OCI-LY7 (cell line): ENCODE measurements at regions not wholly inside any gene's neighbourhood (a gene's known extent, or its start where the extent isn't known, plus 50 kb on each side); places are given as distances from the start of the nearest gene placed in this dataset.

Experiments used
- BruUV-seq: library from RNA; stranded (reverse); fragments of 400-500 nt; replicated peaks from 2 replicates; lab custom pipeline; 2021; lab: Mats Ljungman, UMichigan
- CTCF ChIA-PET: fragments of 300-600 bp; sonication (Branson Sonifier 250); formaldehyde crosslinking; loops from one replicate; lab custom pipeline; 2022; ENCODE audit warnings: antibody characterized with exemption; ENCODE audit not compliant: unreplicated experiment; lab: Charles Lee
- POLR2A ChIA-PET: fragments of 300-600 bp; sonication (Branson Sonifier 250); formaldehyde crosslinking; loops from one replicate; lab custom pipeline; 2022; ENCODE audit warnings: antibody characterized with exemption; lab: Charles Lee
- DNase-seq: peaks from one replicate; pipeline ENCODE4 v3.0.0-alpha.2; 2015; ENCODE audit warnings: low spot score
- H2AFZ ChIP-seq: fragments of 200-600 bp; sonication (generic), shearing (Covaris generic); 2 replicates; pipeline ENCODE4 v1.6.1; 2014; ENCODE audit warnings: mild to moderate bottlenecking, antibody characterized with exemption, low read length, moderate library complexity
- H3K27ac ChIP-seq: fragments of 200-600 bp; sonication (generic); 2 replicates; pipeline ENCODE4 v1.5.1; 2014; ENCODE audit warnings: mixed run types, low read depth, mild to moderate bottlenecking, moderate library complexity, low read length, inconsistent platforms; ENCODE audit not compliant: poor library complexity, severe bottlenecking
- H3K36me3 ChIP-seq: fragments of 200-600 bp; sonication (generic); 2 replicates; pipeline ENCODE4 v1.6.1; 2014; ENCODE audit warnings: mild to moderate bottlenecking, antibody characterized with exemption, low read length, moderate library complexity, mixed read lengths; ENCODE audit not compliant: insufficient read depth
- H3K4me1 ChIP-seq: fragments of 200-600 bp; sonication (generic); 2 replicates; pipeline ENCODE4 v1.5.1; 2014; ENCODE audit warnings: mild to moderate bottlenecking, low read length; ENCODE audit not compliant: insufficient read depth, poor library complexity, severe bottlenecking
- H3K4me2 ChIP-seq: fragments of 200-600 bp; sonication (generic); 2 replicates; pipeline ENCODE4 v1.6.1; 2014; ENCODE audit warnings: mild to moderate bottlenecking, low read length
- H3K4me3 ChIP-seq: fragments of 200-600 bp; sonication (generic); 2 replicates; pipeline ENCODE4 v1.5.1; 2014; ENCODE audit warnings: mild to moderate bottlenecking, low read depth, low read length; ENCODE audit not compliant: poor library complexity, severe bottlenecking
- H3K79me2 ChIP-seq: fragments of 200-600 bp; sonication (generic); 2 replicates; pipeline ENCODE4 v1.6.1; 2016; ENCODE audit warnings: low read depth, mild to moderate bottlenecking, low read length, moderate library complexity, mixed read lengths; ENCODE audit not compliant: insufficient read depth
- H3K9me2 ChIP-seq: fragments of 200-600 bp; sonication (generic); 2 replicates; pipeline ENCODE4 v1.6.1; 2016; ENCODE audit warnings: mild to moderate bottlenecking, low read length, mixed read lengths; ENCODE audit not compliant: insufficient read depth
- H3K9me3 ChIP-seq: fragments of 200-600 bp; sonication (generic); 2 replicates; pipeline ENCODE4 v1.6.1; 2014; ENCODE audit warnings: mild to moderate bottlenecking, mixed run types, low read length, mixed read lengths
- H4K20me1 ChIP-seq: fragments of 200-600 bp; sonication (generic); 2 replicates; pipeline ENCODE4 v1.6.1; 2014; ENCODE audit warnings: mild to moderate bottlenecking, antibody characterized with exemption, low read length, moderate library complexity, mixed read lengths; ENCODE audit not compliant: insufficient read depth
- CTCF ChIP-seq: fragments of 200-600 bp; sonication (generic); conservative IDR thresholded peaks from 2 replicates; pipeline ENCODE4 v1.5.1; 2014; ENCODE audit warnings: mild to moderate bottlenecking, antibody characterized with exemption, low read length, moderate library complexity, mixed read lengths
- EZH2phosphoT487 ChIP-seq: fragments of 200-600 bp; sonication (generic); IDR thresholded peaks from 2 replicates; pipeline ENCODE4 v1.6.1; 2018; ENCODE audit warnings: low read depth, borderline replicate concordance, mild to moderate bottlenecking, mixed run types, antibody characterized with exemption, low read length, moderate library complexity, mixed read lengths
- intact Hi-C: fragments of 100-400 bp; cut with micrococcal nuclease; formaldehyde crosslinking; loops from one replicate; pipeline ENCODE4 v1.10.0; 2022; ENCODE audit not compliant: unreplicated experiment

GRCh38 chr1:82494117-82494516 lies 693.4 kb downstream of the ADGRL2 start:
- Histone ChIP-seq H3K79me2 (no peaks in the 10 kb centered on the region), H3K4me3 (no peak overlapping the region), H4K20me1 (no peaks in the 10 kb centered on the region), H3K9me2 (no peaks in the 10 kb centered on the region), H3K36me3 (no peaks in the 10 kb centered on the region), H3K4me2 (no peak overlapping the region), H2AFZ (no peak overlapping the region), H3K4me1 (no peaks in the 10 kb centered on the region), H3K9me3 (no peaks in the 10 kb centered on the region), H3K27ac (no peak overlapping the region)
- intact Hi-C loops = no loop called here
- DNase-seq = no peak
- TF ChIP-seq CTCF (no peak), EZH2phosphoT487 (no peak)
- POLR2A ChIA-PET = interaction anchor here (0.7 kb wide), 1 partner anchor 28 kb away, joined by 3 read pairs; no protein-coding TSS in a partner anchor
- BruUV-seq = no TSS peak
- CTCF ChIA-PET = no interaction called here

GRCh38 chr1:82492159-82492558 lies 691.4 kb downstream of the ADGRL2 start:
- Histone ChIP-seq H3K4me3 (no peak overlapping the region), H2AFZ (no peak overlapping the region), H3K4me2 (no peak overlapping the region), H3K27ac (no peak overlapping the region), H3K9me3 (no peaks in the 10 kb centered on the region), H4K20me1 (no peaks in the 10 kb centered on the region), H3K79me2 (no peaks in the 10 kb centered on the region), H3K4me1 (no peaks in the 10 kb centered on the region), H3K9me2 (no peaks in the 10 kb centered on the region), H3K36me3 (no peaks in the 10 kb centered on the region)
- DNase-seq = no peak
- TF ChIP-seq CTCF = no peak
- TF ChIP-seq EZH2phosphoT487 = no peak
- CTCF ChIA-PET = no interaction called here
- BruUV-seq = no TSS peak
- intact Hi-C loops = no loop called here
- POLR2A ChIA-PET = no interaction called here

- no peaks in the 10 kb centered on the region for H3K9me2 ChIP-seq
- no peak overlapping the region for H3K4me2 ChIP-seq
- no TSS peak for BruUV-seq
- CTCF ChIA-PET = no interaction called here
- intact Hi-C loops = no loop called here
- no peaks in the 10 kb centered on the region for H3K36me3 ChIP-seq
- no peak overlapping the region for H3K27ac ChIP-seq
- no peaks in the 10 kb centered on the region for H4K20me1 ChIP-seq
- H3K4me1 ChIP-seq = no peaks in the 10 kb centered on the region
- no peak for DNase-seq
- no peak overlapping the region for H3K4me3 ChIP-seq
- H3K79me2 ChIP-seq = no peaks in the 10 kb centered on the region
- H3K9me3 ChIP-seq = no peaks in the 10 kb centered on the region
- H2AFZ ChIP-seq = no peak overlapping the region
- POLR2A ChIA-PET = interaction anchor here (1.0 kb wide), 1 partner anchor 408 kb away, joined by 3 read pairs; no protein-coding TSS in a partner anchor
- no peak for TF ChIP-seq EZH2phosphoT487
- no peak for TF ChIP-seq CTCF
Measured at GRCh38 chr1:82491301-82492048, 690.7 kb downstream of the ADGRL2 start.
